ENCODE measurements at regions not wholly inside any gene's neighbourhood (a gene's known extent, or its start where the extent isn't known, plus 50 kb on each side); places are given as distances from the start of the nearest gene placed in this dataset.

- H3K36me3 ChIP-seq (replicated peaks; ENCODE audit: insufficient read depth, low read depth), result no peaks in the 10 kb centered on the region
- H3K27ac ChIP-seq, result no peak overlapping the region
- H3K4me1 ChIP-seq (ENCODE audit: insufficient read depth), result peaks cover 3% of the 10 kb centered on the region
- no peak overlapping the region for H2AFZ ChIP-seq
- no peaks in the 10 kb centered on the region for H3K27me3 ChIP-seq
- no peak overlapping the region for H3K4me3 ChIP-seq
- no peaks in the 10 kb centered on the region for H4K20me1 ChIP-seq (ENCODE audit: insufficient read depth, poor library complexity, severe bottlenecking)
- no peaks in the 10 kb centered on the region for H3K9me2 ChIP-seq (replicated peaks; ENCODE audit: insufficient read depth)
- H3K9me3 ChIP-seq (ENCODE audit: low read depth), result no peaks in the 10 kb centered on the region
- DNase-seq (ENCODE audit: low spot score), result no peak
- TF ChIP-seq EZH2 (IDR thresholded peaks at IDR 0.05; ENCODE audit: borderline replicate concordance) (no peak), EZH2phosphoT487 (IDR thresholded peaks at IDR 0.05; ENCODE audit: low read depth, severe bottlenecking, unreplicated experiment) (no peak), CTCF (IDR thresholded peaks at IDR 0.05; ENCODE audit: poor library complexity) (no peak)
- WGBS (ENCODE audit: low lambda C conversion rate, missing lambda C conversion rate), result 89% methylated on average over 4 of the region's 4 CpGs
- no peak overlapping the region for H3K4me2 ChIP-seq
- H3K79me2 ChIP-seq, result no peaks in the 10 kb centered on the region
Measured at GRCh38 chr9:81146684-81147337, 542.5 kb downstream of the TLE1 start.

- Histone ChIP-seq H3K79me2 (no peaks in the 10 kb centered on the region), H3K36me3 (replicated peaks; ENCODE audit: insufficient read depth, low read depth) (no peaks in the 10 kb centered on the region), H3K27me3 (no peaks in the 10 kb centered on the region), H3K4me3 (no peak overlapping the region), H4K20me1 (ENCODE audit: insufficient read depth, poor library complexity, severe bottlenecking) (no peaks in the 10 kb centered on the region), H2AFZ (no peak overlapping the region), H3K4me2 (no peak overlapping the region), H3K4me1 (ENCODE audit: insufficient read depth) (peaks cover 3% of the 10 kb centered on the region), H3K9me3 (ENCODE audit: low read depth) (no peaks in the 10 kb centered on the region), H3K9me2 (replicated peaks; ENCODE audit: insufficient read depth) (no peaks in the 10 kb centered on the region), H3K27ac (no peak overlapping the region)
- 82% methylated on average over 3 of the region's 3 CpGs for WGBS (ENCODE audit: low lambda C conversion rate, missing lambda C conversion rate)
- TF ChIP-seq EZH2phosphoT487 (IDR thresholded peaks at IDR 0.05; ENCODE audit: low read depth, severe bottlenecking, unreplicated experiment) (no peak), CTCF (IDR thresholded peaks at IDR 0.05; ENCODE audit: poor library complexity) (no peak), EZH2 (IDR thresholded peaks at IDR 0.05; ENCODE audit: borderline replicate concordance) (no peak)
- DNase-seq (ENCODE audit: low spot score), result no peak
Measured at GRCh38 chr9:81146241-81146640, 543.1 kb downstream of the TLE1 start.

- Histone ChIP-seq H3K79me2 (no peaks in the 10 kb centered on the region), H4K20me1 (ENCODE audit: insufficient read depth, poor library complexity, severe bottlenecking) (no peaks in the 10 kb centered on the region), H3K27ac (no peak overlapping the region), H2AFZ (no peak overlapping the region), H3K4me2 (no peak overlapping the region), H3K36me3 (replicated peaks; ENCODE audit: insufficient read depth, low read depth) (no peaks in the 10 kb centered on the region), H3K27me3 (no peaks in the 10 kb centered on the region), H3K9me2 (replicated peaks; ENCODE audit: insufficient read depth) (no peaks in the 10 kb centered on the region), H3K9me3 (ENCODE audit: low read depth) (no peaks in the 10 kb centered on the region), H3K4me1 (ENCODE audit: insufficient read depth) (peaks cover 3% of the 10 kb centered on the region), H3K4me3 (no peak overlapping the region)
- no peak for DNase-seq (ENCODE audit: low spot score)
- 76% methylated on average over 10 of the region's 10 CpGs for WGBS (ENCODE audit: low lambda C conversion rate, missing lambda C conversion rate)
- no peak for TF ChIP-seq EZH2 (IDR thresholded peaks at IDR 0.05; ENCODE audit: borderline replicate concordance)
- TF ChIP-seq EZH2phosphoT487 (IDR thresholded peaks at IDR 0.05; ENCODE audit: low read depth, severe bottlenecking, unreplicated experiment), result no peak
- TF ChIP-seq CTCF (IDR thresholded peaks at IDR 0.05; ENCODE audit: poor library complexity), result no peak
Measured at GRCh38 chr9:81145331-81145963, 543.9 kb downstream of the TLE1 start.

Measured in hepatocyte (in vitro differentiated cells).